GM06990 (cell line): ENCODE measurements at regions not wholly inside any gene's neighbourhood (a gene's known extent, or its start where the extent isn't known, plus 50 kb on each side); places are given as distances from the start of the nearest gene placed in this dataset.
A peak's percentile ranks its signal among the peaks of the same experiment; 100 is the strongest.

Experiments used
- DNase-seq: peaks from one replicate; pipeline ENCODE4 v3.0.0-alpha.2; 2011; ENCODE audit not compliant: insufficient read length; ENCODE audit errors: extremely low read depth
- H3K27me3 ChIP-seq: replicated peaks from 2 replicates; pipeline ENCODE4 v1.6.0; 2011; ENCODE audit warnings: low read length; ENCODE audit not compliant: control insufficient read depth, insufficient read depth
- H3K36me3 ChIP-seq: 2 replicates; pipeline ENCODE4 v1.5.1; 2011; ENCODE audit warnings: low read length; ENCODE audit not compliant: control insufficient read depth, insufficient read depth
- H3K4me3 ChIP-seq: replicated peaks from 2 replicates; pipeline ENCODE4 v1.5.1; 2011; ENCODE audit warnings: low read depth, mild to moderate bottlenecking, control low read depth, low read length
- CTCF ChIP-seq: IDR thresholded peaks from 2 replicates; pipeline ENCODE4 v1.5.1; 2011; ENCODE audit warnings: low read length, control low read depth, mild to moderate bottlenecking, inconsistent platforms; ENCODE audit not compliant: insufficient read depth, poor library complexity, severe bottlenecking

- Histone ChIP-seq H3K36me3 (no peaks in the 10 kb centered on the region), H3K27me3 (no peaks in the 10 kb centered on the region; the same call in 1 of the 2 replicates), H3K4me3 (no peak overlapping the region)
- DNase-seq, result no peak
- TF ChIP-seq CTCF, result peak; percentile 54
These were observed 85.6 kb downstream of the CD8B2 start for GRCh38 chr2:106572541-106573450.

GRCh38 chr2:106573773-106574172 lies 86.6 kb downstream of the CD8B2 start:
- DNase-seq, result no peak
- TF ChIP-seq CTCF, result no peak
- Histone ChIP-seq H3K4me3 (no peak overlapping the region), H3K27me3 (no peaks in the 10 kb centered on the region; the same call in none of the 2 replicates), H3K36me3 (no peaks in the 10 kb centered on the region)

- TF ChIP-seq CTCF, result no peak
- Histone ChIP-seq H3K36me3 (no peaks in the 10 kb centered on the region), H3K27me3 (no peaks in the 10 kb centered on the region; the same call in none of the 2 replicates), H3K4me3 (no peak overlapping the region)
- DNase-seq, result no peak
These were observed 88.8 kb downstream of the CD8B2 start for GRCh38 chr2:106575955-106576354.

GRCh38 chr2:106577255-106577651 lies 90.1 kb downstream of the CD8B2 start:
- H3K36me3 ChIP-seq, result no peaks in the 10 kb centered on the region
- no peak for DNase-seq
- TF ChIP-seq CTCF, result no peak
- no peaks in the 10 kb centered on the region; the same call in none of the 2 replicates for H3K27me3 ChIP-seq
- no peak overlapping the region for H3K4me3 ChIP-seq

- Histone ChIP-seq H3K4me3 (no peak overlapping the region), H3K27me3 (no peaks in the 10 kb centered on the region; the same call in none of the 2 replicates), H3K36me3 (no peaks in the 10 kb centered on the region)
- TF ChIP-seq CTCF, result no peak
- DNase-seq, result no peak
These were observed 92.6 kb downstream of the CD8B2 start for GRCh38 chr2:106579750-106580197.

GRCh38 chr2:106580241-106580640 lies 93.1 kb downstream of the CD8B2 start:
- Histone ChIP-seq H3K27me3 (no peaks in the 10 kb centered on the region; the same call in none of the 2 replicates), H3K36me3 (no peaks in the 10 kb centered on the region), H3K4me3 (no peak overlapping the region)
- TF ChIP-seq CTCF, result no peak
- DNase-seq, result no peak
